GM18873 (cell line): ENCODE measurements at regions not wholly inside any gene's neighbourhood (a gene's known extent, or its start where the extent isn't known, plus 50 kb on each side); places are given as distances from the start of the nearest gene placed in this dataset.

Experiments used
- ATAC-seq: cut with Tn5 transposase; IDR thresholded peaks from one replicate; pipeline ENCODE4 v1.9.1; 2021; ENCODE audit warnings: mild to moderate bottlenecking, moderate library complexity, moderate number of reproducible peaks; ENCODE audit not compliant: unreplicated experiment, low FRiP score

DNA sequence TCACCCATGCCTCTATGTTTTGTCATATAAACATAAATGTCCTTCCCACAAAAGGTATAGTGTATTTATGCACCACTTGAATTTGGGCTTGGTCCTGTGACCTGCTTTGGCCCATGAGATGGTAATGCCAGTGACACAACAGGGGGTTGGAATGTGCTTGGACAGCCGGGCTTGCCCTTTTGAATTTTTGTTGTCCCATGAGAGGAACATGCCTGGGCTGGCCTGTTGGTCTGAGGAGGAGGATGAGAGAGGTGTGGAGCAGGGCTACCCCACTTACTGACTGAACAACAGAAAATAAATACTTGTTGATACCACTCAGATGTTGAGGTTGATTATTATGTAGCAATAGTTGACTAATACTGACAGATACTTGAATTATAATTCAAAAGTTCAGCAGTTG lies 63.2 kb upstream of the TCF4 start:
- ATAC-seq = no peak

- ATAC-seq = no peak
Measured at GRCh38 chr18:55650363-55650870, 62.4 kb upstream of the TCF4 start.

- ATAC-seq = no peak
Measured at GRCh38 chr18:55647331-55647730, 59.3 kb upstream of the TCF4 start.

DNA sequence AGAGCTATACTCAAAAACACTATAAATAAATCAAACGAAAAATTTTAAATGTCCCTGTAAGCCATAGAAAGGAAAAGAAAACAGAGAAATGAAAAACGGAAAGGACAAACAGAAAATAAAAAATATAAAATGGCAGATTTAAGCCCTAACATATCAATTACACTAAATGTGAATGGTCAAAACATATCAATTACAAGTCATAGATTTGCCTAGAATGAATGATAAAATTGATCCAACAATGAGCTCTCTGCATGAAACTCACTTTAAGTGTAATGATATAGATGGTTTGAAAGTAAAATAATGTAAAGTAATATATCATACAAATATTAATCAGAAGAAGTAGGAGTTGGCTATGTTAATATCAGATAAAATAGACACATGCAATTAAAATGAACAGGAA lies 54.2 kb upstream of the TCF4 start:
- no peak for ATAC-seq

- ATAC-seq = no peak
Measured at GRCh38 chr18:55641486-55641885, 53.5 kb upstream of the TCF4 start.
